ENCODE measurements at regions not wholly inside any gene's neighbourhood (a gene's known extent, or its start where the extent isn't known, plus 50 kb on each side); places are given as distances from the start of the nearest gene placed in this dataset.
A peak's percentile ranks its signal among the peaks of the same experiment; 100 is the strongest.
"Not testable (repeated sequence)": the region's sequence is repeated elsewhere in the genome, so short reads cannot be mapped to it uniquely, and the experiment has no call there.

GRCh38 chrX:140163371-140164159 lies 198.2 kb upstream of the CXorf66 start:
- no peak for DNase-seq

GRCh38 chrX:140157611-140158010 lies 192.3 kb upstream of the CXorf66 start:
- no peak for DNase-seq

- no peak for DNase-seq
Measured at GRCh38 chrX:140157143-140157542, 191.8 kb upstream of the CXorf66 start.

- no peak for DNase-seq
Measured at GRCh38 chrX:140151316-140151715, 186.0 kb upstream of the CXorf66 start.

- no peak for DNase-seq
Measured at GRCh38 chrX:140149761-140150160, 184.4 kb upstream of the CXorf66 start.

GRCh38 chrX:140141444-140142029 lies 176.2 kb upstream of the CXorf66 start:
- peak; percentile 59 for DNase-seq

- DNase-seq = not testable (repeated sequence)
Measured at GRCh38 chrX:140138492-140138891, 173.2 kb upstream of the CXorf66 start.

GRCh38 chrX:140138065-140138464 lies 172.7 kb upstream of the CXorf66 start:
- DNase-seq = not testable (repeated sequence)

GRCh38 chrX:140132937-140133336 lies 167.6 kb upstream of the CXorf66 start:
- no peak for DNase-seq

- DNase-seq = no peak
Measured at GRCh38 chrX:140123446-140123845, 158.1 kb upstream of the CXorf66 start.

GRCh38 chrX:140114059-140114458 lies 148.7 kb upstream of the CXorf66 start:
- not testable (repeated sequence) for DNase-seq

- DNase-seq = no peak
Measured at GRCh38 chrX:140110081-140110650, 144.8 kb upstream of the CXorf66 start.

- DNase-seq = no peak
Measured at GRCh38 chrX:140104760-140105159, 139.4 kb upstream of the CXorf66 start.

- DNase-seq = no peak
Measured at GRCh38 chrX:140099221-140099620, 133.9 kb upstream of the CXorf66 start.

- no peak for DNase-seq
Measured at GRCh38 chrX:140092121-140092520, 126.8 kb upstream of the CXorf66 start.

GRCh38 chrX:140091125-140091886 lies 126.0 kb upstream of the CXorf66 start:
- peak; percentile 12 for DNase-seq

GRCh38 chrX:140090800-140091124 lies 125.4 kb upstream of the CXorf66 start:
- no peak for DNase-seq

- DNase-seq = no peak
Measured at GRCh38 chrX:140088438-140088837, 123.1 kb upstream of the CXorf66 start.

GRCh38 chrX:140087875-140088274 lies 122.6 kb upstream of the CXorf66 start:
- DNase-seq = no peak

- no peak for DNase-seq
Measured at GRCh38 chrX:140086691-140087090, 121.4 kb upstream of the CXorf66 start.

- not testable (repeated sequence) for DNase-seq
Measured at GRCh38 chrX:140074851-140075250, 109.5 kb upstream of the CXorf66 start.

- DNase-seq = no peak
Measured at GRCh38 chrX:140071037-140071436, 105.7 kb upstream of the CXorf66 start.

GRCh38 chrX:140065961-140066662 lies 100.8 kb upstream of the CXorf66 start:
- DNase-seq = peak; percentile 6

All from hematopoietic multipotent progenitor cell treated with erythropoietin and hydrocortisone succinate and interleukin-3 and kit ligand, for 6 days (in vitro differentiated cells).